ENCODE measurements at regions not wholly inside any gene's neighbourhood (a gene's known extent, or its start where the extent isn't known, plus 50 kb on each side); places are given as distances from the start of the nearest gene placed in this dataset.

GRCh38 chr1:60867782-60868181 lies 214.6 kb upstream of the NFIA start:
- TF ChIP-seq CTCF (conservative IDR thresholded peaks at IDR 0.05; ENCODE audit: low read depth, low read length) (no peak), EZH2 (IDR thresholded peaks at IDR 0.05; ENCODE audit: borderline replicate concordance, low read depth, low read length, poor library complexity, severe bottlenecking) (no peak)

Measured in A673 (cell line).